Mucosa of descending colon (tissue), 3 donors: ENCODE measurements at regions not wholly inside any gene's neighbourhood (a gene's known extent, or its start where the extent isn't known, plus 50 kb on each side); places are given as distances from the start of the nearest gene placed in this dataset.
"Not testable (repeated sequence)": the region's sequence is repeated elsewhere in the genome, so short reads cannot be mapped to it uniquely, and the experiment has no call there.

Experiments
- ATAC-seq: fragments of 200-7000 bp; cut with Tn5 transposase; one replicate; pipeline ENCODE4 v1.9.1; 2020; ENCODE audit warnings: mild to moderate bottlenecking, moderate library complexity
- DNase-seq, 3 donors: peaks; one replicate each; pipeline ENCODE4 v3.0.0-alpha.2; 2020
- H3K36me3 ChIP-seq: fragments of 200-600 bp; one replicate; pipeline ENCODE4 v1.8.0; 2021; ENCODE audit warnings: low read depth, mild to moderate bottlenecking
- H3K4me1 ChIP-seq: fragments of 200-600 bp; one replicate; pipeline ENCODE4 v1.8.0; 2021; ENCODE audit warnings: low read depth, mild to moderate bottlenecking
- H3K4me3 ChIP-seq: fragments of 200-600 bp; one replicate; pipeline ENCODE4 v1.8.0; 2021; ENCODE audit warnings: mild to moderate bottlenecking
- H3K9me3 ChIP-seq: fragments of 200-600 bp; one replicate; pipeline ENCODE4 v1.8.0; 2021; ENCODE audit warnings: mild to moderate bottlenecking
- CTCF ChIP-seq: fragments of 200-600 bp; IDR thresholded peaks from one replicate; pipeline ENCODE4 v1.8.0; 2022; ENCODE audit warnings: antibody characterized with exemption, mild to moderate bottlenecking
- intact Hi-C, 2 donors: fragments of 100-400 bp; cut with DNase I in 1 of 2; cut with micrococcal nuclease in 1 of 2; formaldehyde crosslinking; loops; one replicate each; pipeline versions ENCODE4 v1.11.0 to v1.11.1; 2022; cut with DNase I, micrococcal nuclease
- donor health status: DM: no; HTN: no; CAD: no; lungs with moderate emphysema.
- donor health status: DM: no; HTN: no; CAD: no.
- donor health status: DM: no; HTN: yes; CAD: no.

GRCh38 chr10:21043044-21043443, 145.9 kb upstream of the NEBL start:
- H3K36me3 ChIP-seq, result no peaks in the 10 kb centered on the region
- H3K4me3 ChIP-seq, result no peak overlapping the region
- no peak for DNase-seq
- H3K9me3 ChIP-seq, result no peaks in the 10 kb centered on the region
- H3K4me1 ChIP-seq, result no peaks in the 10 kb centered on the region
- ATAC-seq, result no peak
- intact Hi-C loops, result no loop called here
- TF ChIP-seq CTCF, result no peak

GRCh38 chr10:21042536-21042935, 145.4 kb upstream of the NEBL start:
- intact Hi-C loops, result no loop called here
- DNase-seq (no peak), ATAC-seq (no peak)
- Histone ChIP-seq H3K4me1 (no peaks in the 10 kb centered on the region), H3K36me3 (no peaks in the 10 kb centered on the region), H3K9me3 (no peaks in the 10 kb centered on the region), H3K4me3 (no peak overlapping the region)
- no peak for TF ChIP-seq CTCF

- no peak for TF ChIP-seq CTCF
- DNase-seq (no peak), ATAC-seq (no peak)
- Histone ChIP-seq H3K9me3 (no peaks in the 10 kb centered on the region), H3K36me3 (no peaks in the 10 kb centered on the region), H3K4me3 (no peak overlapping the region), H3K4me1 (no peaks in the 10 kb centered on the region)
- intact Hi-C loops, result no loop called here
Observed at GRCh38 chr10:21041763-21042458, 144.8 kb upstream of the NEBL start.

GRCh38 chr10:21039721-21040120, 142.6 kb upstream of the NEBL start:
- Histone ChIP-seq H3K9me3 (no peaks in the 10 kb centered on the region), H3K4me3 (no peak overlapping the region), H3K4me1 (no peaks in the 10 kb centered on the region), H3K36me3 (no peaks in the 10 kb centered on the region)
- intact Hi-C loops, result no loop called here
- TF ChIP-seq CTCF, result no peak
- no peak for DNase-seq
- ATAC-seq, result no peak

GRCh38 chr10:21036757-21037156, 139.6 kb upstream of the NEBL start:
- ATAC-seq, result no peak
- Histone ChIP-seq H3K4me3 (no peak overlapping the region), H3K36me3 (no peaks in the 10 kb centered on the region), H3K4me1 (no peaks in the 10 kb centered on the region), H3K9me3 (no peaks in the 10 kb centered on the region)
- no peak for DNase-seq
- intact Hi-C loops, result no loop called here
- TF ChIP-seq CTCF, result no peak

- DNase-seq, H3K36me3 ChIP-seq, intact Hi-C loops, H3K4me3 ChIP-seq, H3K4me1 ChIP-seq, ATAC-seq, H3K9me3 ChIP-seq: not testable (repeated sequence)
Observed at GRCh38 chr10:21034770-21035169, 137.7 kb upstream of the NEBL start.
